Bronchial epithelial cell (primary cell): ENCODE measurements at regions not wholly inside any gene's neighbourhood (a gene's known extent, or its start where the extent isn't known, plus 50 kb on each side); places are given as distances from the start of the nearest gene placed in this dataset.
A peak's percentile ranks its signal among the peaks of the same experiment; 100 is the strongest.

Experiments used
- DNase-seq: peaks from one replicate; pipeline ENCODE4 v3.0.0-alpha.2; 2010; ENCODE audit warnings: low read depth
- FAIRE-seq: peaks from 2 replicates; lab custom pipeline; 2011; peaks lifted over from hg19 to GRCh38; lab: Jason Lieb, UNC
- H3K27me3 ChIP-seq: 2 replicates; pipeline ENCODE4 v1.5.1; 2011; ENCODE audit warnings: low read length; ENCODE audit not compliant: control insufficient read depth, insufficient read depth
- H3K36me3 ChIP-seq: 2 replicates; pipeline ENCODE4 v1.5.1; 2011; ENCODE audit warnings: low read length; ENCODE audit not compliant: control insufficient read depth, insufficient read depth
- H3K4me3 ChIP-seq: 2 replicates; pipeline ENCODE4 v1.5.1; 2011; ENCODE audit warnings: mild to moderate bottlenecking, low read depth, low read length, control low read depth
- CTCF ChIP-seq: IDR thresholded peaks from 2 replicates; pipeline ENCODE4 v1.5.1; 2011; ENCODE audit warnings: mild to moderate bottlenecking, moderate library complexity, low read length, control low read depth, inconsistent platforms; ENCODE audit not compliant: insufficient read depth, severe bottlenecking

- Histone ChIP-seq H3K36me3 (no peaks in the 10 kb centered on the region), H3K27me3 (no peaks in the 10 kb centered on the region), H3K4me3 (no peak overlapping the region)
- no peak for TF ChIP-seq CTCF
- DNase-seq (no peak), FAIRE-seq (no peak)
Measured at GRCh38 chr4:187552781-187553180, 442.8 kb upstream of the ZFP42 start.

DNA sequence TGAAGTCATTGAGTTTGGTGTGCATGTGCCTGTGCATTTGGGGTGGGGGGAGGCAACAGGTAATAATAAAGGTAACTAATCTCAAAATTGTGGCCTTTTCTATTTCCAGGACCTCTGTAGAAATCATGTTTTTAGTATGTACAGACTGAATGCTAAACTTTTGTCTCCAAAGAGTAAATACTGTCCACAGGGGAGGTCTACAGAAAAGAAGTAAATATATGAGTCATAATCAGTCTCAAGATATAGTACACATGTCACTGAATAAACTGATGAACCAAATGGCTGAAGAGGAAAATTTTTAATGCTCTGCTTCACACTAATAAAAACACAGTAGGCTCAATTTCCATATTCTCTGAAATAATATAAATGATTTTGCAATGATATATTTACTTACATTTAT is 440.4 kb upstream of the ZFP42 start:
- Histone ChIP-seq H3K27me3 (no peaks in the 10 kb centered on the region), H3K4me3 (no peak overlapping the region), H3K36me3 (no peaks in the 10 kb centered on the region)
- DNase-seq, result no peak
- no peak for TF ChIP-seq CTCF
- no peak for FAIRE-seq

GRCh38 chr4:187558391-187558790 is 437.2 kb upstream of the ZFP42 start:
- TF ChIP-seq CTCF, result no peak
- no peak for FAIRE-seq
- no peak overlapping the region for H3K4me3 ChIP-seq
- DNase-seq, result peak; percentile 74
- no peaks in the 10 kb centered on the region for H3K36me3 ChIP-seq
- H3K27me3 ChIP-seq, result no peaks in the 10 kb centered on the region

GRCh38 chr4:187562345-187562744 is 433.2 kb upstream of the ZFP42 start:
- no peak overlapping the region for H3K4me3 ChIP-seq
- H3K36me3 ChIP-seq, result no peaks in the 10 kb centered on the region
- no peak for DNase-seq
- TF ChIP-seq CTCF, result no peak
- no peaks in the 10 kb centered on the region for H3K27me3 ChIP-seq
- no peak for FAIRE-seq

- Histone ChIP-seq H3K36me3 (no peaks in the 10 kb centered on the region), H3K27me3 (no peaks in the 10 kb centered on the region), H3K4me3 (no peak overlapping the region)
- no peak for TF ChIP-seq CTCF
- FAIRE-seq (no peak), DNase-seq (no peak)
Measured at GRCh38 chr4:187565416-187565815, 430.2 kb upstream of the ZFP42 start.

- Histone ChIP-seq H3K36me3 (no peaks in the 10 kb centered on the region), H3K27me3 (no peaks in the 10 kb centered on the region), H3K4me3 (no peak overlapping the region)
- no peak for FAIRE-seq
- DNase-seq, result no peak
- TF ChIP-seq CTCF, result no peak
Measured at GRCh38 chr4:187569871-187570270, 425.7 kb upstream of the ZFP42 start.
